NCI-H146 (cell line): ENCODE measurements at regions not wholly inside any gene's neighbourhood (a gene's known extent, or its start where the extent isn't known, plus 50 kb on each side); places are given as distances from the start of the nearest gene placed in this dataset.

Source experiments
- DNase-seq: peaks from one replicate; lab custom pipeline; 2025; lab: John Stamatoyannopoulos, UW

- DNase-seq = no peak
Measured at GRCh38 chr7:17019106-17019505, 137.3 kb upstream of the AGR3 start.

- no peak for DNase-seq
Measured at GRCh38 chr7:17020250-17020649, 138.5 kb upstream of the AGR3 start.

- no peak for DNase-seq
Measured at GRCh38 chr7:17021205-17021604, 139.4 kb upstream of the AGR3 start.

GRCh38 chr7:17022920-17023319 lies 141.1 kb upstream of the AGR3 start:
- DNase-seq = no peak

- DNase-seq = no peak
Measured at GRCh38 chr7:17026269-17026668, 144.5 kb upstream of the AGR3 start.

- no peak for DNase-seq
Measured at GRCh38 chr7:17027143-17027788, 145.5 kb upstream of the AGR3 start.

- no peak for DNase-seq
Measured at GRCh38 chr7:17027789-17028152, 146.0 kb upstream of the AGR3 start.

GRCh38 chr7:17029150-17029549 lies 147.4 kb upstream of the AGR3 start:
- no peak for DNase-seq

GRCh38 chr7:17030559-17030958 lies 148.8 kb upstream of the AGR3 start:
- no peak for DNase-seq

GRCh38 chr7:17031906-17032551 lies 150.2 kb upstream of the AGR3 start:
- no peak for DNase-seq

GRCh38 chr7:17033245-17033644 lies 151.5 kb upstream of the AGR3 start:
- no peak for DNase-seq

- DNase-seq = no peak
Measured at GRCh38 chr7:17036584-17036983, 154.8 kb upstream of the AGR3 start.

GRCh38 chr7:17037356-17037755 lies 155.6 kb upstream of the AGR3 start:
- DNase-seq = no peak

GRCh38 chr7:17038160-17038782 lies 156.5 kb upstream of the AGR3 start:
- DNase-seq = no peak

GRCh38 chr7:17038783-17039170 lies 157.0 kb upstream of the AGR3 start:
- no peak for DNase-seq

GRCh38 chr7:17039372-17039771 lies 157.6 kb upstream of the AGR3 start:
- DNase-seq = no peak

GRCh38 chr7:17040716-17041115 lies 158.9 kb upstream of the AGR3 start:
- no peak for DNase-seq

GRCh38 chr7:17041324-17041723 lies 159.5 kb upstream of the AGR3 start:
- DNase-seq = no peak

GRCh38 chr7:17042211-17042610 lies 160.4 kb upstream of the AGR3 start:
- no peak for DNase-seq

GRCh38 chr7:17043012-17043877 lies 161.5 kb upstream of the AGR3 start:
- no peak for DNase-seq

GRCh38 chr7:17044396-17044795 lies 162.6 kb upstream of the AGR3 start:
- no peak for DNase-seq

GRCh38 chr7:17044861-17045260 lies 163.1 kb upstream of the AGR3 start:
- no peak for DNase-seq

GRCh38 chr7:17046259-17046658 lies 164.5 kb upstream of the AGR3 start:
- DNase-seq = no peak
